ENCODE measurements at regions not wholly inside any gene's neighbourhood (a gene's known extent, or its start where the extent isn't known, plus 50 kb on each side); places are given as distances from the start of the nearest gene placed in this dataset.

DNA sequence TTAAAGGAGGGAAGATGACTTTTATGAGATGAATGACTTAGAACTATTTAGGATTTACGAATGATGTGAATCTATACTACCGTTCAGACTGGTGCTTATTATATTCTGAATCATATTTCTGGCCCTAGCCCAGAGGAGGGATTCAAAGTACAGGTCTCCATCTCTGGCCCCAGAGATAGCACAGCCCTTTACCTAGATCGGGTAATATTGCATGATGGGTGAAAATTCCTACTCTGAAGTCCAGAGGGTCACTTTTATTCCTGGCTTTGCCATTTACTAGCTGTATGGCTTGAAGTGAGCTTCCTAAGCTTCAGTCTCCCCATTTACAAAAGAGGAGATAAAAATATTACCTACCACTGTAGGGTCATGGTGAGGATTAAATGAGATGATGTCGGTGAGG, 135.8 kb upstream of the OSR1 start:
- TF ChIP-seq BHLHE40 (IDR thresholded peaks at IDR 0.05; ENCODE audit: borderline replicate concordance) (no peak), FOXM1 (IDR thresholded peaks at IDR 0.05; ENCODE audit: borderline replicate concordance) (no peak), ARNT (IDR thresholded peaks at IDR 0.05) (no peak), SP1 (IDR thresholded peaks at IDR 0.05) (no peak), SUZ12 (IDR thresholded peaks at IDR 0.05) (no peak), FOXK2 (IDR thresholded peaks at IDR 0.05) (no peak), ELF4 (IDR thresholded peaks at IDR 0.05) (no peak), LEF1 (IDR thresholded peaks at IDR 0.05; ENCODE audit: borderline replicate concordance) (no peak)
